ENCODE measurements at regions not wholly inside any gene's neighbourhood (a gene's known extent, or its start where the extent isn't known, plus 50 kb on each side); places are given as distances from the start of the nearest gene placed in this dataset.
A peak's percentile ranks its signal among the peaks of the same experiment; 100 is the strongest.

GRCh38 chr12:116381744-116382685 lies 104.5 kb upstream of the MED13L start:
- Histone ChIP-seq H3K27me3 (ENCODE audit: control insufficient read depth, insufficient read depth, low read length) (no peaks in the 10 kb centered on the region), H3K9me3 (replicated peaks; ENCODE audit: control insufficient read depth, low read depth, low read length) (no peaks in the 10 kb centered on the region), H3K36me3 (ENCODE audit: control insufficient read depth, insufficient read depth, low read length) (no peaks in the 10 kb centered on the region), H3K4me1 (ENCODE audit: control insufficient read depth, insufficient read depth, low read length) (peaks cover 27% of the 10 kb centered on the region), H3K27ac (ENCODE audit: low read length) (peak overlapping the region; percentile 85), H3K4me3 (ENCODE audit: low read length) (no peak overlapping the region)
- peak; percentile 73 for DNase-seq
- 12% methylated on average over 10 of the region's 17 CpGs for WGBS (ENCODE audit: insufficient coverage)

GRCh38 chr12:116382686-116383530 lies 105.4 kb upstream of the MED13L start:
- Histone ChIP-seq H3K36me3 (ENCODE audit: control insufficient read depth, insufficient read depth, low read length) (no peaks in the 10 kb centered on the region), H3K4me1 (ENCODE audit: control insufficient read depth, insufficient read depth, low read length) (peaks cover 27% of the 10 kb centered on the region), H3K27me3 (ENCODE audit: control insufficient read depth, insufficient read depth, low read length) (no peaks in the 10 kb centered on the region), H3K27ac (ENCODE audit: low read length) (peak overlapping the region; percentile 85), H3K9me3 (replicated peaks; ENCODE audit: control insufficient read depth, low read depth, low read length) (no peaks in the 10 kb centered on the region), H3K4me3 (ENCODE audit: low read length) (no peak overlapping the region)
- peak; percentile 97 for DNase-seq
- WGBS (ENCODE audit: insufficient coverage), result 17% methylated on average over 9 of the region's 13 CpGs

GRCh38 chr12:116384175-116384574 lies 106.7 kb upstream of the MED13L start:
- Histone ChIP-seq H3K27ac (ENCODE audit: low read length) (no peak overlapping the region), H3K4me1 (ENCODE audit: control insufficient read depth, insufficient read depth, low read length) (peaks cover 27% of the 10 kb centered on the region), H3K4me3 (ENCODE audit: low read length) (no peak overlapping the region), H3K27me3 (ENCODE audit: control insufficient read depth, insufficient read depth, low read length) (no peaks in the 10 kb centered on the region), H3K36me3 (ENCODE audit: control insufficient read depth, insufficient read depth, low read length) (no peaks in the 10 kb centered on the region), H3K9me3 (replicated peaks; ENCODE audit: control insufficient read depth, low read depth, low read length) (no peaks in the 10 kb centered on the region)
- 92% methylated on average over 5 of the region's 5 CpGs for WGBS (ENCODE audit: insufficient coverage)
- no peak for DNase-seq

- Histone ChIP-seq H3K9me3 (replicated peaks; ENCODE audit: control insufficient read depth, low read depth, low read length) (no peaks in the 10 kb centered on the region), H3K4me3 (ENCODE audit: low read length) (no peak overlapping the region), H3K36me3 (ENCODE audit: control insufficient read depth, insufficient read depth, low read length) (no peaks in the 10 kb centered on the region), H3K27ac (ENCODE audit: low read length) (no peak overlapping the region), H3K4me1 (ENCODE audit: control insufficient read depth, insufficient read depth, low read length) (peaks cover 27% of the 10 kb centered on the region), H3K27me3 (ENCODE audit: control insufficient read depth, insufficient read depth, low read length) (no peaks in the 10 kb centered on the region)
- 76% methylated on average over 4 of the region's 7 CpGs for WGBS (ENCODE audit: insufficient coverage)
- DNase-seq, result no peak
These were observed 107.4 kb upstream of the MED13L start for GRCh38 chr12:116384691-116385485.

GRCh38 chr12:116385486-116386217 lies 108.2 kb upstream of the MED13L start:
- Histone ChIP-seq H3K4me3 (ENCODE audit: low read length) (no peak overlapping the region), H3K9me3 (replicated peaks; ENCODE audit: control insufficient read depth, low read depth, low read length) (no peaks in the 10 kb centered on the region), H3K4me1 (ENCODE audit: control insufficient read depth, insufficient read depth, low read length) (peaks cover 27% of the 10 kb centered on the region), H3K27ac (ENCODE audit: low read length) (no peak overlapping the region), H3K27me3 (ENCODE audit: control insufficient read depth, insufficient read depth, low read length) (no peaks in the 10 kb centered on the region), H3K36me3 (ENCODE audit: control insufficient read depth, insufficient read depth, low read length) (no peaks in the 10 kb centered on the region)
- no peak for DNase-seq
- 90% methylated on average over 14 of the region's 21 CpGs for WGBS (ENCODE audit: insufficient coverage)

GRCh38 chr12:116389326-116389725 lies 111.8 kb upstream of the MED13L start:
- H3K4me1 ChIP-seq (ENCODE audit: control insufficient read depth, insufficient read depth, low read length), result peaks cover 2% of the 10 kb centered on the region
- H3K27ac ChIP-seq (ENCODE audit: low read length), result no peak overlapping the region
- WGBS (ENCODE audit: insufficient coverage), result 86% methylated on average over 5 of the region's 6 CpGs

GRCh38 chr12:116389990-116390389 lies 112.5 kb upstream of the MED13L start:
- DNase-seq, result no peak
- peaks cover 2% of the 10 kb centered on the region for H3K4me1 ChIP-seq (ENCODE audit: control insufficient read depth, insufficient read depth, low read length)
- H3K27me3 ChIP-seq (ENCODE audit: control insufficient read depth, insufficient read depth, low read length), result no peaks in the 10 kb centered on the region
- no peak overlapping the region for H3K4me3 ChIP-seq (ENCODE audit: low read length)
- H3K36me3 ChIP-seq (ENCODE audit: control insufficient read depth, insufficient read depth, low read length), result no peaks in the 10 kb centered on the region
- no peak overlapping the region for H3K27ac ChIP-seq (ENCODE audit: low read length)
- no CpG with 5 or more reads among the region's 5 CpGs for WGBS (ENCODE audit: insufficient coverage)
- H3K9me3 ChIP-seq (replicated peaks; ENCODE audit: control insufficient read depth, low read depth, low read length), result peaks cover 4% of the 10 kb centered on the region

More at GRCh38 chr12:116389326-116389725, 111.8 kb upstream of the MED13L start:
- DNase-seq, result no peak
- no peaks in the 10 kb centered on the region for H3K36me3 ChIP-seq (ENCODE audit: control insufficient read depth, insufficient read depth, low read length)
- H3K4me3 ChIP-seq (ENCODE audit: low read length), result no peak overlapping the region
- no peaks in the 10 kb centered on the region for H3K27me3 ChIP-seq (ENCODE audit: control insufficient read depth, insufficient read depth, low read length)
- H3K9me3 ChIP-seq (replicated peaks; ENCODE audit: control insufficient read depth, low read depth, low read length), result peaks cover 4% of the 10 kb centered on the region

- Histone ChIP-seq H3K4me3 (ENCODE audit: low read length) (no peak overlapping the region), H3K4me1 (ENCODE audit: control insufficient read depth, insufficient read depth, low read length) (peaks cover under 1% of the 10 kb centered on the region), H3K27ac (ENCODE audit: low read length) (no peak overlapping the region), H3K36me3 (ENCODE audit: control insufficient read depth, insufficient read depth, low read length) (no peaks in the 10 kb centered on the region), H3K9me3 (replicated peaks; ENCODE audit: control insufficient read depth, low read depth, low read length) (peaks cover 4% of the 10 kb centered on the region), H3K27me3 (ENCODE audit: control insufficient read depth, insufficient read depth, low read length) (no peaks in the 10 kb centered on the region)
- WGBS (ENCODE audit: insufficient coverage), result 100% methylated on average over 3 of the region's 6 CpGs
- no peak for DNase-seq
These were observed 113.2 kb upstream of the MED13L start for GRCh38 chr12:116390401-116391335.

Measured in muscle of leg (tissue), 3 donors.